BE2C (cell line): ENCODE measurements at regions not wholly inside any gene's neighbourhood (a gene's known extent, or its start where the extent isn't known, plus 50 kb on each side); places are given as distances from the start of the nearest gene placed in this dataset.

Experiments used
- DNase-seq: peaks from one replicate; pipeline ENCODE4 v3.0.0-alpha.2; 2020
- H3K27me3 ChIP-seq: fragments of 250-450 bp; sonication (Bioruptor Pico); 2 replicates; pipeline ENCODE4 v1.5.1; 2020; ENCODE audit warnings: mild to moderate bottlenecking
- H3K36me3 ChIP-seq: fragments of 250-450 bp; sonication (Bioruptor Pico); 2 replicates; pipeline ENCODE4 v1.5.1; 2020; ENCODE audit warnings: mild to moderate bottlenecking
- H3K4me1 ChIP-seq: fragments of 250-450 bp; sonication (Bioruptor Pico); 2 replicates; pipeline ENCODE4 v1.5.1; 2020
- H3K4me3 ChIP-seq: 2 replicates; pipeline ENCODE4 v1.5.1; 2011; ENCODE audit warnings: low read depth, low read length
- H3K9me3 ChIP-seq: fragments of 250-450 bp; sonication (Bioruptor Pico); 2 replicates; pipeline ENCODE4 v1.5.1; 2020
- TF ChIP-seq, protein P1 (sequence below): IDR thresholded peaks from 2 replicates; pipeline ENCODE4 v1.5.1; 2012; ENCODE audit warnings: mild to moderate bottlenecking, low read depth, low read length

DNA sequence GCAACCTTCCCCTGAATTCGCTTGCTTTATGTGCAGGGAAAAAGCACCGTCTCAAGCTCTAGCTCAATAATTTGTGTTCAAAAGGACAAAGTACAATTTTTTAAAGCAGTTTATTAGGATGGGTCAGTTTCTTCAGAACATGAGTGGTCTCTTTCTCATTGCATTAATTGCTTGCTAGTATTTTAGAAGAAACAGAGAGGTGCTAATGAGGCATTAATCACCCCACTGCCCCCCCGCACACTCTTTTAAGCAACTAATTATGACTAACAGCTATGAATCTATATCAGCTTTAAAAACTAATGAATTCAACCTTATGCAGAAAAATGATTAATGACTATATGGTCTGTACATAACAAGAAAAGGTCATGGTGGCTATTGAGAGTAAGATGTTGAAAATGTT lies 262.1 kb upstream of the ST6GAL2 start:
- no peaks in the 10 kb centered on the region for H3K4me1 ChIP-seq
- DNase-seq, result no peak
- no peaks in the 10 kb centered on the region for H3K36me3 ChIP-seq
- TF ChIP-seq, protein P1, sequence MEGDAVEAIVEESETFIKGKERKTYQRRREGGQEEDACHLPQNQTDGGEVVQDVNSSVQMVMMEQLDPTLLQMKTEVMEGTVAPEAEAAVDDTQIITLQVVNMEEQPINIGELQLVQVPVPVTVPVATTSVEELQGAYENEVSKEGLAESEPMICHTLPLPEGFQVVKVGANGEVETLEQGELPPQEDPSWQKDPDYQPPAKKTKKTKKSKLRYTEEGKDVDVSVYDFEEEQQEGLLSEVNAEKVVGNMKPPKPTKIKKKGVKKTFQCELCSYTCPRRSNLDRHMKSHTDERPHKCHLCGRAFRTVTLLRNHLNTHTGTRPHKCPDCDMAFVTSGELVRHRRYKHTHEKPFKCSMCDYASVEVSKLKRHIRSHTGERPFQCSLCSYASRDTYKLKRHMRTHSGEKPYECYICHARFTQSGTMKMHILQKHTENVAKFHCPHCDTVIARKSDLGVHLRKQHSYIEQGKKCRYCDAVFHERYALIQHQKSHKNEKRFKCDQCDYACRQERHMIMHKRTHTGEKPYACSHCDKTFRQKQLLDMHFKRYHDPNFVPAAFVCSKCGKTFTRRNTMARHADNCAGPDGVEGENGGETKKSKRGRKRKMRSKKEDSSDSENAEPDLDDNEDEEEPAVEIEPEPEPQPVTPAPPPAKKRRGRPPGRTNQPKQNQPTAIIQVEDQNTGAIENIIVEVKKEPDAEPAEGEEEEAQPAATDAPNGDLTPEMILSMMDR, result no peak
- no peaks in the 10 kb centered on the region for H3K27me3 ChIP-seq
- no peaks in the 10 kb centered on the region for H3K9me3 ChIP-seq
- H3K4me3 ChIP-seq, result no peak overlapping the region

GRCh38 chr2:107148496-107148895 lies 262.5 kb upstream of the ST6GAL2 start:
- H3K9me3 ChIP-seq, result no peaks in the 10 kb centered on the region
- no peaks in the 10 kb centered on the region for H3K27me3 ChIP-seq
- H3K36me3 ChIP-seq, result no peaks in the 10 kb centered on the region
- TF ChIP-seq, protein P1, result no peak
- no peaks in the 10 kb centered on the region for H3K4me1 ChIP-seq
- DNase-seq, result no peak
- no peak overlapping the region for H3K4me3 ChIP-seq

- H3K27me3 ChIP-seq, result no peaks in the 10 kb centered on the region
- no peaks in the 10 kb centered on the region for H3K4me1 ChIP-seq
- no peak overlapping the region for H3K4me3 ChIP-seq
- DNase-seq, result no peak
- TF ChIP-seq, protein P1, result no peak
- no peaks in the 10 kb centered on the region for H3K36me3 ChIP-seq
- no peaks in the 10 kb centered on the region for H3K9me3 ChIP-seq
Measured at GRCh38 chr2:107160640-107161239, 274.8 kb upstream of the ST6GAL2 start.

DNA sequence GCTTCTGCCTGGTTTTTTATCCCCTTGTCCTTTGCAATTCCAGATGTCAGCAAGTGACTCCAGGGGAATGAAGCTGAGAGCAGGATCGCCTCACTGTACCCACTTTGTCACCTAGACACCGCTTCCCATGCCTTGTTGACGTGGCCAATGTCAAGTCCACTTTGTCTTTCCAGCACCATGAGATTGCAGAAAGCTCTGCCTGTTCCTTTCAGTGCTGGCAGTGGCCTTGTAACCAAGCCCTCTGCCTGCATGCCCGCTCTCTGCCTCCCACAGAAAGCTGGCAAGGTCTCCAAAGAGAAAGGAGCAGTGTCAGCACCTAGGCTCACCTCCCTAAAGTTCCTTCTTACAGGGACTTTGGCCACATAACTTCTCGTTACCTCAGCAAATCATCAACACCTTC lies 282.2 kb upstream of the ST6GAL2 start:
- Histone ChIP-seq H3K4me1 (no peaks in the 10 kb centered on the region), H3K4me3 (no peak overlapping the region), H3K36me3 (no peaks in the 10 kb centered on the region), H3K9me3 (no peaks in the 10 kb centered on the region), H3K27me3 (no peaks in the 10 kb centered on the region)
- TF ChIP-seq, protein P1, result no peak
- no peak for DNase-seq

- TF ChIP-seq, protein P1, result no peak
- Histone ChIP-seq H3K36me3 (no peaks in the 10 kb centered on the region), H3K27me3 (no peaks in the 10 kb centered on the region), H3K9me3 (no peaks in the 10 kb centered on the region), H3K4me1 (no peaks in the 10 kb centered on the region), H3K4me3 (no peak overlapping the region)
- DNase-seq, result no peak
Measured at GRCh38 chr2:107174171-107174570, 288.2 kb upstream of the ST6GAL2 start.

DNA sequence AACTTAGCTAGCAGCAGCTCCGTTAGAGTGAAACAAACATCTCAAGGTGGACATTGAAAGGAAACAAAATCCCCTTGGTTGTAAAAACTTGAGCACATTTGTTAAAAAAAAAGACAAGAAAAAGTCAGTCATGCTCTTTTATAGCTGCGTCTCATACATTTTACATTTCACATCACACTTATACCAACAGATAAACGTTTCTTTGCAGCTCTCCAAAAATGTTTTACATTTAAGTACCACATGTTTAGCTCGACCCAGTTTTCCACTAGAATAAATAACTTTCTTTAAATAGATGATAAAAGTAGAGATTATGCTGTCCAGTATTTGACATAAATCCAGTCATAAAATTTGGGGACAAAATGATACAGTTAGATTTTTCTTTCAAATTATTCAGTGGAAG lies 297.0 kb upstream of the ST6GAL2 start:
- TF ChIP-seq, protein P1, result no peak
- Histone ChIP-seq H3K27me3 (no peaks in the 10 kb centered on the region), H3K36me3 (no peaks in the 10 kb centered on the region), H3K9me3 (no peaks in the 10 kb centered on the region), H3K4me1 (no peaks in the 10 kb centered on the region), H3K4me3 (no peak overlapping the region)
- DNase-seq, result no peak
